ENCODE measurements at regions not wholly inside any gene's neighbourhood (a gene's known extent, or its start where the extent isn't known, plus 50 kb on each side); places are given as distances from the start of the nearest gene placed in this dataset.

DNA sequence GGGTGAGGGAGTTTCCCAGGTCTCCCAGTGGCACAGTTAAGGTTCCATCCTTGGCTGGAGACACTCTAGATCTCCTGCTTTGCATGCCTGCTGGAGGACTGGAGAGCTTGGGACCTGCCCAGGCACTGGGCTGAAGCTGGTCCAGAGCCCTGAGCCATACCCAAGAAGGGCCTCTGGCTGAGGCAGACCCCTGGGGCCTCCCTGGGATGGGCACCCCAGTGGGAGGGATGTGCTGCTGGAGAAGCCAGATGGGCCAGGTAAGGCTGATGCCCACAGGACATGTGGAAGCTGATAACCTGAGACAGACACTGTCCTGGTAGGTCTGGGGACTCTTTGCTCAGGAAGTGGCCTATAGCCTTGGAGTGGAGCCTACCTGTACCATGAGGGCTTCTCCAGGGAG lies 160.7 kb downstream of the TFCP2L1 start:
- Histone ChIP-seq H3K27me3 (no peaks in the 10 kb centered on the region), H3K9me3 (no peaks in the 10 kb centered on the region), H3K4me3 (ENCODE audit: low read depth in 1 of 2, low read length in 1 of 2) (no peak overlapping the region), H3K36me3 (no peaks in the 10 kb centered on the region), H3K4me1 (ENCODE audit: control insufficient read depth in 1 of 2, insufficient read depth in 1 of 2, low read depth in 1 of 2, low read length in 1 of 2) (no peaks in the 10 kb centered on the region), H3K27ac (no peak overlapping the region)
- TF ChIP-seq, protein P1, sequence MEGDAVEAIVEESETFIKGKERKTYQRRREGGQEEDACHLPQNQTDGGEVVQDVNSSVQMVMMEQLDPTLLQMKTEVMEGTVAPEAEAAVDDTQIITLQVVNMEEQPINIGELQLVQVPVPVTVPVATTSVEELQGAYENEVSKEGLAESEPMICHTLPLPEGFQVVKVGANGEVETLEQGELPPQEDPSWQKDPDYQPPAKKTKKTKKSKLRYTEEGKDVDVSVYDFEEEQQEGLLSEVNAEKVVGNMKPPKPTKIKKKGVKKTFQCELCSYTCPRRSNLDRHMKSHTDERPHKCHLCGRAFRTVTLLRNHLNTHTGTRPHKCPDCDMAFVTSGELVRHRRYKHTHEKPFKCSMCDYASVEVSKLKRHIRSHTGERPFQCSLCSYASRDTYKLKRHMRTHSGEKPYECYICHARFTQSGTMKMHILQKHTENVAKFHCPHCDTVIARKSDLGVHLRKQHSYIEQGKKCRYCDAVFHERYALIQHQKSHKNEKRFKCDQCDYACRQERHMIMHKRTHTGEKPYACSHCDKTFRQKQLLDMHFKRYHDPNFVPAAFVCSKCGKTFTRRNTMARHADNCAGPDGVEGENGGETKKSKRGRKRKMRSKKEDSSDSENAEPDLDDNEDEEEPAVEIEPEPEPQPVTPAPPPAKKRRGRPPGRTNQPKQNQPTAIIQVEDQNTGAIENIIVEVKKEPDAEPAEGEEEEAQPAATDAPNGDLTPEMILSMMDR (IDR thresholded peaks at IDR 0.05): no peak

DNA sequence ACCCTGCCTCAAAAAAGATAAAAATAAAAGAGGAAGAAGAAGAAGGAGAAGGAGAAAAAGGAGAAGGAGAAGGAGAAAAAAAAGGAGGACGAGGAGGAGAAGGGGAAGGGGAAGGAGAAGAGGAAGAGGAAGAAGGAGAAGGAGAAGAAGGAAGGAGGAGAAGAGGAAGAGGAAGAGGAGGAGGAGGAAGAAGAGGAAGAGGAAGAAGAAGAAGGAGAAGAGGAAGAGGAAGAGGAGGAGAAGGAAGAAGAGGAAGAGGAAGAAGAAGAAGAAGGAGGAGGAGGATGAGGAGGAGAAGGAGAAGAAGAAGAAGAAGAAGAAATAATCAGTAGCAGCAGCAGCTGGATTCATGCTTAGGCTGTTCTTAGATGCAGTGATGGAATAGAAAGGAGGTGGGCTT lies 159.7 kb downstream of the TFCP2L1 start:
- H3K27me3 ChIP-seq: no peaks in the 10 kb centered on the region
- H3K27ac ChIP-seq: peak overlapping the region; percentile 67
- no peaks in the 10 kb centered on the region for H3K9me3 ChIP-seq
- no peaks in the 10 kb centered on the region for H3K36me3 ChIP-seq
- no peak overlapping the region for H3K4me3 ChIP-seq (ENCODE audit: low read depth in 1 of 2, low read length in 1 of 2)
- TF ChIP-seq, protein P1 (IDR thresholded peaks at IDR 0.05): no peak
- H3K4me1 ChIP-seq (ENCODE audit: control insufficient read depth in 1 of 2, insufficient read depth in 1 of 2, low read depth in 1 of 2, low read length in 1 of 2): no peaks in the 10 kb centered on the region

GRCh38 chr2:121128741-121129659 lies 156.0 kb downstream of the TFCP2L1 start:
- Histone ChIP-seq H3K36me3 (no peaks in the 10 kb centered on the region), H3K27ac (no peak overlapping the region), H3K9me3 (no peaks in the 10 kb centered on the region), H3K4me1 (ENCODE audit: control insufficient read depth in 1 of 2, insufficient read depth in 1 of 2, low read depth in 1 of 2, low read length in 1 of 2) (no peaks in the 10 kb centered on the region), H3K4me3 (ENCODE audit: low read depth in 1 of 2, low read length in 1 of 2) (no peak overlapping the region), H3K27me3 (no peaks in the 10 kb centered on the region)
- TF ChIP-seq, protein P1 (IDR thresholded peaks at IDR 0.05): no peak

- Histone ChIP-seq H3K4me3 (ENCODE audit: low read depth in 1 of 2, low read length in 1 of 2) (no peak overlapping the region), H3K9me3 (no peaks in the 10 kb centered on the region), H3K27ac (no peak overlapping the region), H3K36me3 (no peaks in the 10 kb centered on the region), H3K4me1 (ENCODE audit: control insufficient read depth in 1 of 2, insufficient read depth in 1 of 2, low read depth in 1 of 2, low read length in 1 of 2) (no peaks in the 10 kb centered on the region), H3K27me3 (no peaks in the 10 kb centered on the region)
- TF ChIP-seq, protein P1 (IDR thresholded peaks at IDR 0.05): no peak
Measured at GRCh38 chr2:121129692-121130091, 155.3 kb downstream of the TFCP2L1 start.

- H3K27me3 ChIP-seq: no peaks in the 10 kb centered on the region
- TF ChIP-seq, protein P1 (IDR thresholded peaks at IDR 0.05): no peak
- no peaks in the 10 kb centered on the region for H3K9me3 ChIP-seq
Measured at GRCh38 chr2:121130301-121130850, 154.6 kb downstream of the TFCP2L1 start.

More at GRCh38 chr2:121130301-121130850, 154.6 kb downstream of the TFCP2L1 start:
- H3K27ac ChIP-seq: no peak overlapping the region
- H3K4me1 ChIP-seq (ENCODE audit: control insufficient read depth in 1 of 2, insufficient read depth in 1 of 2, low read depth in 1 of 2, low read length in 1 of 2): no peaks in the 10 kb centered on the region
- H3K36me3 ChIP-seq: no peaks in the 10 kb centered on the region
- H3K4me3 ChIP-seq (ENCODE audit: low read depth in 1 of 2, low read length in 1 of 2): no peak overlapping the region
